A549 (cell line): ENCODE measurements at regions not wholly inside any gene's neighbourhood (a gene's known extent, or its start where the extent isn't known, plus 50 kb on each side); places are given as distances from the start of the nearest gene placed in this dataset.

Experiments
- ATAC-seq, 2 experiments: fragments of 200-7000 bp in 1 of 2; fragments of >200 bp in 1 of 2; cut with Nextera tagmentation in 1 of 2; cut with Tn5 transposase in 1 of 2; 3 replicates each; pipeline versions ENCODE4 v1.8.0 to v1.9.1; 2018 to 2020; ENCODE audit warnings: mild to moderate bottlenecking in 1 of 2, moderate library complexity in 1 of 2
- CTCF ChIA-PET: fragments of 300-600 bp; sonication (Branson Sonifier 250); formaldehyde crosslinking; extraction: SDS; loops from one replicate; lab custom pipeline; 2021; ENCODE audit warnings: antibody characterized with exemption, inconsistent platforms; lab: Yijun Ruan, JAX
- POLR2A ChIA-PET: fragments of 350-600 bp; formaldehyde crosslinking; extraction: SDS; loops from one replicate; lab custom pipeline; 2021; ENCODE audit warnings: antibody characterized with exemption, inconsistent platforms; lab: Yijun Ruan, JAX
- DNase-seq, 2 experiments: peaks; one replicate each; pipeline versions ENCODE4 v3.0.0 to v3.0.0-alpha.2; 2011 to 2016; ENCODE audit warnings: low read depth in 1 of 2, low spot score in 1 of 2
- FAIRE-seq: peaks from 2 replicates; lab custom pipeline; 2011; peaks lifted over from hg19 to GRCh38; lab: Jason Lieb, UNC
- H3K27ac ChIP-seq, 2 experiments: fragments of >200 bp; sonication (Bioruptor Twin); formaldehyde crosslinking; 3 replicates each; pipeline ENCODE4 v1.5.1; 2016 to 2017
- H3K4me1 ChIP-seq: fragments of >200 bp; sonication (Bioruptor Twin); formaldehyde crosslinking; 3 replicates; pipeline ENCODE4 v1.6.1; 2016
- H3K4me2 ChIP-seq: fragments of >200 bp; sonication (Bioruptor Twin); formaldehyde crosslinking; 3 replicates; pipeline ENCODE4 v1.6.1; 2016
- H3K4me3 ChIP-seq: fragments of >200 bp; sonication (Bioruptor Twin); formaldehyde crosslinking; 3 replicates; pipeline ENCODE4 v1.5.1; 2016
- H3K9me3 ChIP-seq: fragments of >200 bp; sonication (Bioruptor Twin); formaldehyde crosslinking; 3 replicates; pipeline ENCODE4 v1.6.1; 2016
- BHLHE40 ChIP-seq: IDR thresholded peaks from 2 replicates; pipeline ENCODE4 v1.6.1; 2012; ENCODE audit warnings: low read depth, low read length, inconsistent platforms
- CBX2 ChIP-seq: fragments of 200-600 bp; sonication (generic); IDR thresholded peaks from 2 replicates; pipeline ENCODE4 v1.6.1; 2016; ENCODE audit warnings: low read depth, mild to moderate bottlenecking, borderline replicate concordance
- CHD4 ChIP-seq: fragments of 200-600 bp; sonication (generic); IDR thresholded peaks from 2 replicates; pipeline ENCODE4 v1.6.1; 2016; ENCODE audit warnings: antibody characterized with exemption, mild to moderate bottlenecking, borderline replicate concordance
- EHMT2 ChIP-seq: fragments of 200-600 bp; sonication (generic); IDR thresholded peaks from 2 replicates; pipeline ENCODE4 v1.6.1; 2016; ENCODE audit warnings: antibody characterized with exemption, low read depth, mild to moderate bottlenecking, moderate library complexity
- FOSL2 ChIP-seq, 2 experiments: fragments of 450-650 bp in 1 of 2; fragments of >200 bp in 1 of 2; sonication (Bioruptor Twin) in 1 of 2; formaldehyde crosslinking; IDR thresholded peaks; 2 replicates each; pipeline versions ENCODE4 v1.5.0 to v1.6.1; 2016 to 2020; ENCODE audit warnings: mild to moderate bottlenecking in 1 of 2, moderate library complexity in 1 of 2
- JUN ChIP-seq, 2 experiments: fragments of >200 bp; sonication (Bioruptor Twin); formaldehyde crosslinking; IDR thresholded peaks; 2 replicates in 1 of 2; 3 replicates in 1 of 2; pipeline ENCODE4 v1.6.1; 2016 to 2017
- MAZ ChIP-seq: fragments of 150-350 bp; IDR thresholded peaks from 2 replicates; pipeline ENCODE4 v1.6.1; 2014; ENCODE audit warnings: antibody characterized with exemption, low read depth, low read length, borderline replicate concordance
- NFE2L2 ChIP-seq: fragments of 150-350 bp; conservative IDR thresholded peaks from 2 replicates; pipeline ENCODE4 v1.6.1; 2014; ENCODE audit warnings: low read length
- PHF8 ChIP-seq: fragments of 200-600 bp; sonication (generic); IDR thresholded peaks from 2 replicates; pipeline ENCODE4 v1.6.1; 2016; ENCODE audit warnings: low read depth, mild to moderate bottlenecking, antibody characterized with exemption, moderate library complexity, borderline replicate concordance
- RFX5 ChIP-seq: fragments of 450-650 bp; IDR thresholded peaks from 2 replicates; pipeline ENCODE4 v1.7.1; 2014; ENCODE audit warnings: antibody characterized with exemption, mild to moderate bottlenecking, moderate library complexity
- RNF2 ChIP-seq: fragments of 200-600 bp; sonication (generic); IDR thresholded peaks from 2 replicates; pipeline ENCODE4 v1.6.1; 2016; ENCODE audit warnings: low read depth, mild to moderate bottlenecking, antibody characterized with exemption, moderate library complexity, borderline replicate concordance
- SMC3 ChIP-seq: fragments of >200 bp; sonication (Bioruptor Twin); formaldehyde crosslinking; IDR thresholded peaks from 3 replicates; pipeline ENCODE4 v1.6.1; 2018; ENCODE audit warnings: inconsistent platforms
- TP53 ChIP-seq: fragments of 250-450 bp; sonication (Bioruptor Pico); IDR thresholded peaks from 2 replicates; pipeline ENCODE4 v1.5.0; 2021; ENCODE audit warnings: mild to moderate bottlenecking, moderate library complexity
- ZC3H11A ChIP-seq: fragments of 450-650 bp; IDR thresholded peaks from 2 replicates; pipeline ENCODE4 v1.6.1; 2014; ENCODE audit warnings: antibody characterized with exemption, mild to moderate bottlenecking
- ZSCAN20 ChIP-seq: fragments of 250-450 bp; sonication (Bioruptor Pico); IDR thresholded peaks from 2 replicates; pipeline ENCODE4 v1.8.0; 2022; ENCODE audit warnings: mild to moderate bottlenecking, moderate library complexity
- WGBS: methylation state at CpG from one replicate; pipeline ENCODE4 v1.1.6; 2017; ENCODE audit errors: missing lambda C conversion rate; 5-methylcytosine and 5-hydroxymethylcytosine counted together
- TF ChIP-seq, protein P1 (sequence below): fragments of >200 bp; sonication (Bioruptor Twin); formaldehyde crosslinking; IDR thresholded peaks from 2 replicates; pipeline ENCODE4 v1.6.1; 2016
- TF ChIP-seq, protein P2 (sequence below): fragments of >200 bp; sonication (Bioruptor Twin); formaldehyde crosslinking; IDR thresholded peaks from 3 replicates; pipeline ENCODE4 v1.5.1; 2016
- TF ChIP-seq, protein P3 (sequence below): fragments of 200-600 bp; sonication (generic); IDR thresholded peaks from 2 replicates; pipeline ENCODE4 v1.6.1; 2016; ENCODE audit warnings: antibody characterized with exemption, mild to moderate bottlenecking, moderate library complexity

DNA sequence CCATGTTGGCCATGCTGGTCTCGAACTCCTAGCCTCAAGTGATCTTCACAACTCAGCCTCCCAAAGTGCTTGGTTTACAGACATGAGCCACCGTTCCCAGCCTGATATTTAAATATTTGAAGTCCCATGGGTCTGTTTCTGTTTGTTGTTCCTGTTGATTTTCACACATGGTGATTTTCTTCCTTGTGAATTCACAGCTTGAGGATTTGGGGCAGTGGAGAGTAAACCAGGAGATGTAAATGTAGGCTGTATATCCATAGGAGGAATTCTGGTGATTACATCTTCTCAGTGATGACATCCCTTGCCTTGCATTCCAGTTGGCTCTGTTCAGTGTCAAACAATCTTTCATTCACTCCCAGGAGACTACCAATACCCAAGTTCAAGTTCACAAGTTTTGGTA is 471.9 kb downstream of the KCTD12 start:
- no peak overlapping the region for H3K4me3 ChIP-seq
- H3K4me2 ChIP-seq: no peak overlapping the region
- no peak for ATAC-seq
- H3K4me1 ChIP-seq: no peaks in the 10 kb centered on the region
- no peak for DNase-seq
- TF ChIP-seq EHMT2 (no peak), FOSL2 (IDR thresholded peaks at IDR 0.05) (no peak), FOSL2 (CRISPR knock-in tag; IDR thresholded peaks at IDR 0.05) (no peak)
- H3K27ac ChIP-seq: no peak overlapping the region
- H3K9me3 ChIP-seq: no peaks in the 10 kb centered on the region
- no peak for FAIRE-seq
- WGBS: 21% methylated on average over 2 of the region's 2 CpGs
- ChIA-PET POLR2A (no interaction called here), CTCF (no interaction called here)

DNA sequence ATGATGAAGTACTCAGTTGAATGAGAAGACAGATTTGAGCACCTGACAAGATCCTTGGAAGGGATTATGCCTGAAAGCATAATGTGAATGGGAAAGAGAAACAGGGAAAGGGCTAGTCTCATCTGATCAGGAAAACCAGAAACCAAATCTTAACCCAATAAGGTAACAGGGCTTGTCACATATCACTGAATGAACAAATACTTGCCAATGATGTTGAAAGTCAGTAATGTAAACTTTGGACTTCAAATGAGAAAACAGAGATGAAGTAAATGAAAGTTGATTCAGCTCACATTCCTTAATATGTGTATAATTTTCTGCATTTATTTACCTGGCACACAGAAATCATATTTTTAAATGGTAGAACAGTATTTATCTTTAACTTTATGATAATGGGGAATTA is 480.0 kb downstream of the KCTD12 start:
- POLR2A ChIA-PET: no interaction called here
- no peak overlapping the region for H3K27ac ChIP-seq
- no peak for DNase-seq
- no peak overlapping the region for H3K4me3 ChIP-seq
- no peak for TF ChIP-seq BHLHE40
- no peak for TF ChIP-seq JUN (IDR thresholded peaks at IDR 0.05)
- TF ChIP-seq, protein P1, sequence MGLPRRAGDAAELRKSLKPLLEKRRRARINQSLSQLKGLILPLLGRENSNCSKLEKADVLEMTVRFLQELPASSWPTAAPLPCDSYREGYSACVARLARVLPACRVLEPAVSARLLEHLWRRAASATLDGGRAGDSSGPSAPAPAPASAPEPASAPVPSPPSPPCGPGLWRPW: no peak
- no peak for TF ChIP-seq PHF8
- no peak for TF ChIP-seq CHD4
- TF ChIP-seq CBX2: no peak
- TF ChIP-seq FOSL2 (IDR thresholded peaks at IDR 0.05): no peak
- TF ChIP-seq FOSL2 (CRISPR knock-in tag; IDR thresholded peaks at IDR 0.05): no peak
- TF ChIP-seq RNF2: no peak
- no peak for TF ChIP-seq EHMT2
- TF ChIP-seq, protein P2, sequence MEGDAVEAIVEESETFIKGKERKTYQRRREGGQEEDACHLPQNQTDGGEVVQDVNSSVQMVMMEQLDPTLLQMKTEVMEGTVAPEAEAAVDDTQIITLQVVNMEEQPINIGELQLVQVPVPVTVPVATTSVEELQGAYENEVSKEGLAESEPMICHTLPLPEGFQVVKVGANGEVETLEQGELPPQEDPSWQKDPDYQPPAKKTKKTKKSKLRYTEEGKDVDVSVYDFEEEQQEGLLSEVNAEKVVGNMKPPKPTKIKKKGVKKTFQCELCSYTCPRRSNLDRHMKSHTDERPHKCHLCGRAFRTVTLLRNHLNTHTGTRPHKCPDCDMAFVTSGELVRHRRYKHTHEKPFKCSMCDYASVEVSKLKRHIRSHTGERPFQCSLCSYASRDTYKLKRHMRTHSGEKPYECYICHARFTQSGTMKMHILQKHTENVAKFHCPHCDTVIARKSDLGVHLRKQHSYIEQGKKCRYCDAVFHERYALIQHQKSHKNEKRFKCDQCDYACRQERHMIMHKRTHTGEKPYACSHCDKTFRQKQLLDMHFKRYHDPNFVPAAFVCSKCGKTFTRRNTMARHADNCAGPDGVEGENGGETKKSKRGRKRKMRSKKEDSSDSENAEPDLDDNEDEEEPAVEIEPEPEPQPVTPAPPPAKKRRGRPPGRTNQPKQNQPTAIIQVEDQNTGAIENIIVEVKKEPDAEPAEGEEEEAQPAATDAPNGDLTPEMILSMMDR: no peak
- TF ChIP-seq, all 56 proteins: peak for 0
- ATAC-seq: no peak
- Histone ChIP-seq H3K4me2 (no peak overlapping the region), H3K4me1 (no peaks in the 10 kb centered on the region), H3K9me3 (no peaks in the 10 kb centered on the region)
- CTCF ChIA-PET: no interaction called here
- no peak for FAIRE-seq

DNA sequence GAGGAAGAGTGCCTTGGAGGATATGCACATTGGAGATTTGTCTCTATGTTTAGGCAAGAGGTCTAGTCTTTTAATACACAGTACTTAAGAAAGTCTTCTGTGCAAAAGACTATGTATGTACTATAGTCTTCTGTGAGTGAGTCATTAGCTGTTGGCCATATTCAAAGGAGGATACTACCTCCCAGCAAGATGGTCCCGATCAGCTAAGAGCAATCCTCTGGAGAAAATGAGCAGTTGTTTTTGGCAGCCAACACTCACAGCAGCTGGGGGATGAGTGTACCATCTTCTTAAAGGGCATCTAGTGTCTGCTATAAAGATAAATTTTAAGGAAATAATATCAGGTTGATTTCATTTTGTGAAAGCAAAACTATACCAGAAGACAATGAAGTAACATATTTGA is 487.8 kb downstream of the KCTD12 start:
- ChIA-PET POLR2A (no interaction called here), CTCF (no interaction called here)
- Histone ChIP-seq H3K27ac (no peak overlapping the region), H3K4me3 (no peak overlapping the region), H3K4me1 (no peaks in the 10 kb centered on the region), H3K9me3 (no peaks in the 10 kb centered on the region), H3K4me2 (no peak overlapping the region)
- FAIRE-seq (no peak), DNase-seq (no peak), ATAC-seq (no peak)
- TF ChIP-seq SMC3 (no peak), CBX2 (no peak)
- 38% methylated on average over 1 of the region's 1 CpG for WGBS

DNA sequence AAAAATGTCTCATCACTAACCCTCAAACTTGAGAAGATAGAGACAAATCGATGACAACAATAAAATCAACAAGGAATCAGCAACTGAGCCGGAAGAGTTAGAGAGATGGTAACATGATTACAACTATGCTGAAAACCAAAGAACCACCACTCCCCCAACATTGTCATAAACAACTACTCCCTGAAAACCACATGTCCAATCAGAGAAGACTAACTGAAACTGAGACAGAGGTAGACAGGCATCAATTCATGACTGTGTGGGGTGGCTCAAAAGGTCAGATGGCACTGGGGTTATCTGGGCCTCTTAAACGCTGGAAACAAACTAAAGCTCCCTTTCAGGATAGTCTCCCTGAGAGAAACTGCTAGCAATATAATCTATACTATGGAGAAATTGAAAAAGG is 488.8 kb downstream of the KCTD12 start:
- WGBS: 37% methylated on average over 3 of the region's 3 CpGs
- no peak overlapping the region for H3K4me2 ChIP-seq
- POLR2A ChIA-PET: no interaction called here
- no peaks in the 10 kb centered on the region for H3K4me1 ChIP-seq
- no peak for TF ChIP-seq RFX5
- no peak for DNase-seq
- H3K9me3 ChIP-seq: no peaks in the 10 kb centered on the region
- FAIRE-seq: no peak
- CTCF ChIA-PET: no interaction called here
- no peak for ATAC-seq
- H3K4me3 ChIP-seq: no peak overlapping the region
- no peak overlapping the region for H3K27ac ChIP-seq

DNA sequence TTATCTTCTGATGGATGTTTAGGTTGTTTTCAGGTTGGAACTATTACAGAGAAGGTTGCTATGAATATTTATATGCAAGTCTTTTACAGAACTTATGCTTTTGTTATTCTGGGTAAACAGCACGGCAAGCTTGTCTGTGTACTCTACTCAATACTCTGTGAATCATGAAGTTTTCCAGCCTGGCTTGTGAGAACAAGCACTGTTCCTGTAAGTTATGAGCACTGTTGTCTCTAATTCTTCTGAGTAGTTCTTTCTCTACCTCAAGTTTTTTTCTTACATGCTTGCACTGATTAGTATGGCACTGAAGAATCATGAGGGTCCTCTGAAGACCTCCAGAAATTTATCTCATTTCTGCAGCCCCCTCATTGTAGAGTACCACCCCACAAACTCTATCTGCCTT is 496.9 kb downstream of the KCTD12 start:
- ATAC-seq (no peak), DNase-seq (no peak), FAIRE-seq (no peak)
- H3K9me3 ChIP-seq: no peaks in the 10 kb centered on the region
- H3K4me3 ChIP-seq: no peak overlapping the region
- ChIA-PET POLR2A (no interaction called here), CTCF (no interaction called here)
- no peak overlapping the region for H3K4me2 ChIP-seq
- H3K4me1 ChIP-seq: no peaks in the 10 kb centered on the region
- 4% methylated on average over 1 of the region's 1 CpG for WGBS
- H3K27ac ChIP-seq: no peak overlapping the region
- TF ChIP-seq, protein P3, sequence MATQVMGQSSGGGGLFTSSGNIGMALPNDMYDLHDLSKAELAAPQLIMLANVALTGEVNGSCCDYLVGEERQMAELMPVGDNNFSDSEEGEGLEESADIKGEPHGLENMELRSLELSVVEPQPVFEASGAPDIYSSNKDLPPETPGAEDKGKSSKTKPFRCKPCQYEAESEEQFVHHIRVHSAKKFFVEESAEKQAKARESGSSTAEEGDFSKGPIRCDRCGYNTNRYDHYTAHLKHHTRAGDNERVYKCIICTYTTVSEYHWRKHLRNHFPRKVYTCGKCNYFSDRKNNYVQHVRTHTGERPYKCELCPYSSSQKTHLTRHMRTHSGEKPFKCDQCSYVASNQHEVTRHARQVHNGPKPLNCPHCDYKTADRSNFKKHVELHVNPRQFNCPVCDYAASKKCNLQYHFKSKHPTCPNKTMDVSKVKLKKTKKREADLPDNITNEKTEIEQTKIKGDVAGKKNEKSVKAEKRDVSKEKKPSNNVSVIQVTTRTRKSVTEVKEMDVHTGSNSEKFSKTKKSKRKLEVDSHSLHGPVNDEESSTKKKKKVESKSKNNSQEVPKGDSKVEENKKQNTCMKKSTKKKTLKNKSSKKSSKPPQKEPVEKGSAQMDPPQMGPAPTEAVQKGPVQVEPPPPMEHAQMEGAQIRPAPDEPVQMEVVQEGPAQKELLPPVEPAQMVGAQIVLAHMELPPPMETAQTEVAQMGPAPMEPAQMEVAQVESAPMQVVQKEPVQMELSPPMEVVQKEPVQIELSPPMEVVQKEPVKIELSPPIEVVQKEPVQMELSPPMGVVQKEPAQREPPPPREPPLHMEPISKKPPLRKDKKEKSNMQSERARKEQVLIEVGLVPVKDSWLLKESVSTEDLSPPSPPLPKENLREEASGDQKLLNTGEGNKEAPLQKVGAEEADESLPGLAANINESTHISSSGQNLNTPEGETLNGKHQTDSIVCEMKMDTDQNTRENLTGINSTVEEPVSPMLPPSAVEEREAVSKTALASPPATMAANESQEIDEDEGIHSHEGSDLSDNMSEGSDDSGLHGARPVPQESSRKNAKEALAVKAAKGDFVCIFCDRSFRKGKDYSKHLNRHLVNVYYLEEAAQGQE: no peak
- no peak for TF ChIP-seq NFE2L2
- TF ChIP-seq ZC3H11A: no peak
- TF ChIP-seq TP53 (CRISPR knock-in tag): no peak
- TF ChIP-seq, protein P2: no peak
- TF ChIP-seq ZSCAN20 (CRISPR knock-in tag): no peak
- no peak for TF ChIP-seq RNF2
- no peak for TF ChIP-seq MAZ
